ENCODE measurements at regions not wholly inside any gene's neighbourhood (a gene's known extent, or its start where the extent isn't known, plus 50 kb on each side); places are given as distances from the start of the nearest gene placed in this dataset.

DNA sequence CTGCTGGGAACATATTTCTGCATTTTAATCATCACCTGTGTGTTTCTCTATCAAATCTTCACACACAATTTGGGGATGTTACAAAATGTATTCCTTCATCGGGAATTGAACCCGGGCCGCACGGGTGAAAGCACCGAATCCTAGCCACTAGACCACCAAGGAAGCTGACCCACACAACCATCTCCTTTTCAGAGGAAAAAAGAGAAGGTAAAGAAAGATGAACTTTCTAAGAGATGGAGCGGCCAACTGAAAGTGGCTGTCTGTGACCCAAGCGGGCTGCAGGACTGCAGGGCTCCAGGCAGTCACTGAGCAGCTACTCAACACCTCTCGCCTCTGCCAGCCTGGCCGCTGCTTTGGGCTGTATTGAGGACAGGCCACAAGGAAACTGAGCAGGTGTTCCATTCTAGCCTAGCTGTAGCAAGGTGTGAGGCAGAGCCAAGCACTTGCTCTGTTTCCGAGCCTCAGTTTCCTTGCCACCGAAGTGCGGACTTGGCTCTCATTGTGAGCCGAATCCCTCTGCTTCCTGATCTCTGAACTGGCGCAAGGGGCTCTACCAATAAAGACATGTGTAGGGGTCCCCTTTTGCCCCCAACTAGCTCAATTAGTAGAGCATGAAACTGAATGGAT lies 156.9 kb upstream of the NBPF11 start:
- TF ChIP-seq HDAC1 (IDR thresholded peaks at IDR 0.05) = no peak
- TF ChIP-seq ZNF134 (CRISPR knock-in tag; conservative IDR thresholded peaks at IDR 0.05) = no peak
- no peak for TF ChIP-seq POLR2AphosphoS5 (IDR thresholded peaks at IDR 0.05; ENCODE audit: control insufficient read depth, insufficient read depth, low read depth, low read length)
- no peak for TF ChIP-seq POLR2A (conservative IDR thresholded peaks at IDR 0.05)
- no peak for TF ChIP-seq TBL1XR1 (IDR thresholded peaks at IDR 0.05; ENCODE audit: low read length in 2 of 2)
- no peak for TF ChIP-seq FOXA1 (IDR thresholded peaks at IDR 0.05; ENCODE audit: borderline replicate concordance)
- no peak for TF ChIP-seq TAF1 (IDR thresholded peaks at IDR 0.05; ENCODE audit: control insufficient read depth, extremely low read depth, insufficient read depth, low read length, severe bottlenecking)
- no peak for TF ChIP-seq TCF7 (IDR thresholded peaks at IDR 0.05; ENCODE audit: borderline replicate concordance)
- TF ChIP-seq HDAC6 (IDR thresholded peaks at IDR 0.05; ENCODE audit: low read depth, low read length) = no peak
- TF ChIP-seq SIN3A (IDR thresholded peaks at IDR 0.05; ENCODE audit: borderline replicate concordance in 2 of 2, control insufficient read depth in 1 of 2, low read depth in 2 of 2, low read length in 2 of 2) = no peak

Data from K562 (cell line).